ENCODE measurements at regions not wholly inside any gene's neighbourhood (a gene's known extent, or its start where the extent isn't known, plus 50 kb on each side); places are given as distances from the start of the nearest gene placed in this dataset.

- Histone ChIP-seq H3K9me3 (ENCODE audit: control insufficient read depth, low read length) (no peaks in the 10 kb centered on the region), H3K27ac (ENCODE audit: low read depth, low read length, severe bottlenecking) (no peak overlapping the region), H3K4me1 (ENCODE audit: control insufficient read depth, insufficient read depth, low read length, poor library complexity, severe bottlenecking) (no peaks in the 10 kb centered on the region), H3K4me3 (ENCODE audit: extremely low read depth, insufficient read depth, low read length, poor library complexity, severe bottlenecking) (no peak overlapping the region), H3K36me3 (ENCODE audit: control insufficient read depth, insufficient read depth, low read length) (no peaks in the 10 kb centered on the region)
- 78 to 83% methylated on average over 1 of the region's 1 CpG for WGBS, 2 experiments (ENCODE audit: insufficient coverage in 2 of 2)
Observed at GRCh38 chr5:57680686-57681085, 198.1 kb upstream of the ACTBL2 start.

GRCh38 chr5:57677235-57677634 is 194.6 kb upstream of the ACTBL2 start:
- Histone ChIP-seq H3K36me3 (ENCODE audit: control insufficient read depth, insufficient read depth, low read length) (no peaks in the 10 kb centered on the region), H3K27ac (ENCODE audit: low read depth, low read length, severe bottlenecking) (no peak overlapping the region), H3K4me1 (ENCODE audit: control insufficient read depth, insufficient read depth, low read length, poor library complexity, severe bottlenecking) (no peaks in the 10 kb centered on the region), H3K9me3 (ENCODE audit: control insufficient read depth, low read length) (no peaks in the 10 kb centered on the region), H3K4me3 (ENCODE audit: extremely low read depth, insufficient read depth, low read length, poor library complexity, severe bottlenecking) (no peak overlapping the region)

- H3K36me3 ChIP-seq (ENCODE audit: control insufficient read depth, insufficient read depth, low read length), result no peaks in the 10 kb centered on the region
- WGBS, 2 experiments (ENCODE audit: insufficient coverage in 2 of 2), result 72 to 87% methylated on average over 2 to 3 of the region's 3 CpGs
Observed at GRCh38 chr5:57676222-57677098, 193.8 kb upstream of the ACTBL2 start.

GRCh38 chr5:57675236-57675635 is 192.6 kb upstream of the ACTBL2 start:
- Histone ChIP-seq H3K36me3 (ENCODE audit: control insufficient read depth, insufficient read depth, low read length) (no peaks in the 10 kb centered on the region), H3K4me1 (ENCODE audit: control insufficient read depth, insufficient read depth, low read length, poor library complexity, severe bottlenecking) (no peaks in the 10 kb centered on the region), H3K27ac (ENCODE audit: low read depth, low read length, severe bottlenecking) (no peak overlapping the region), H3K9me3 (ENCODE audit: control insufficient read depth, low read length) (no peaks in the 10 kb centered on the region), H3K4me3 (ENCODE audit: extremely low read depth, insufficient read depth, low read length, poor library complexity, severe bottlenecking) (no peak overlapping the region)
- no CpG with 5 or more reads among the region's 1 CpG for WGBS, 2 experiments (ENCODE audit: insufficient coverage in 2 of 2)

More at GRCh38 chr5:57676222-57677098, 193.8 kb upstream of the ACTBL2 start:
- no peaks in the 10 kb centered on the region for H3K4me1 ChIP-seq (ENCODE audit: control insufficient read depth, insufficient read depth, low read length, poor library complexity, severe bottlenecking)
- no peaks in the 10 kb centered on the region for H3K9me3 ChIP-seq (ENCODE audit: control insufficient read depth, low read length)
- H3K4me3 ChIP-seq (ENCODE audit: extremely low read depth, insufficient read depth, low read length, poor library complexity, severe bottlenecking), result no peak overlapping the region
- H3K27ac ChIP-seq (ENCODE audit: low read depth, low read length, severe bottlenecking), result no peak overlapping the region

- H3K9me3 ChIP-seq (ENCODE audit: control insufficient read depth, low read length), result no peaks in the 10 kb centered on the region
- H3K36me3 ChIP-seq (ENCODE audit: control insufficient read depth, insufficient read depth, low read length), result no peaks in the 10 kb centered on the region
- H3K4me3 ChIP-seq (ENCODE audit: extremely low read depth, insufficient read depth, low read length, poor library complexity, severe bottlenecking), result no peak overlapping the region
- H3K27ac ChIP-seq (ENCODE audit: low read depth, low read length, severe bottlenecking), result no peak overlapping the region
- H3K4me1 ChIP-seq (ENCODE audit: control insufficient read depth, insufficient read depth, low read length, poor library complexity, severe bottlenecking), result no peaks in the 10 kb centered on the region
Observed at GRCh38 chr5:57671371-57671770, 188.8 kb upstream of the ACTBL2 start.

DNA sequence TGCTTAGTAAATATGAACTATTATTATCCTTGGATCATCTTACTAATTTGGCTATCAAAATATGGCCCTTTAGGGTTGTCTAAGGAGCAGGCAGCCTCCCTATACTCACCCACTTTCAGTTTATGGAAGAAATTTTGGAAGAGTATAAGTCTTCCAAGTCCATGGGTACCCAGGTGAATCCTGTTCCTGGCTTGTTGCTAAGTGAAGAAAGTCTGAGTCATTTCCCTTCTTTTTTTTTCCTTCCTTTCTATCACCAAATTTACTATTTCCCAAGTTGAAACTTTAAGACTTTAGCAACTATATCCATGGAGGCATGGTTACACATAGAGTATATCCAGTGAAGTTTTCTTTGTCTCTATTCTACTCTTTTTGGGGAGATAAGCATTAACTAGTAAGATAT is 184.0 kb upstream of the ACTBL2 start:
- H3K4me1 ChIP-seq (ENCODE audit: control insufficient read depth, insufficient read depth, low read length, poor library complexity, severe bottlenecking), result no peaks in the 10 kb centered on the region
- H3K9me3 ChIP-seq (ENCODE audit: control insufficient read depth, low read length), result no peaks in the 10 kb centered on the region
- H3K27ac ChIP-seq (ENCODE audit: low read depth, low read length, severe bottlenecking), result no peak overlapping the region
- H3K36me3 ChIP-seq (ENCODE audit: control insufficient read depth, insufficient read depth, low read length), result no peaks in the 10 kb centered on the region
- H3K4me3 ChIP-seq (ENCODE audit: extremely low read depth, insufficient read depth, low read length, poor library complexity, severe bottlenecking), result no peak overlapping the region

DNA sequence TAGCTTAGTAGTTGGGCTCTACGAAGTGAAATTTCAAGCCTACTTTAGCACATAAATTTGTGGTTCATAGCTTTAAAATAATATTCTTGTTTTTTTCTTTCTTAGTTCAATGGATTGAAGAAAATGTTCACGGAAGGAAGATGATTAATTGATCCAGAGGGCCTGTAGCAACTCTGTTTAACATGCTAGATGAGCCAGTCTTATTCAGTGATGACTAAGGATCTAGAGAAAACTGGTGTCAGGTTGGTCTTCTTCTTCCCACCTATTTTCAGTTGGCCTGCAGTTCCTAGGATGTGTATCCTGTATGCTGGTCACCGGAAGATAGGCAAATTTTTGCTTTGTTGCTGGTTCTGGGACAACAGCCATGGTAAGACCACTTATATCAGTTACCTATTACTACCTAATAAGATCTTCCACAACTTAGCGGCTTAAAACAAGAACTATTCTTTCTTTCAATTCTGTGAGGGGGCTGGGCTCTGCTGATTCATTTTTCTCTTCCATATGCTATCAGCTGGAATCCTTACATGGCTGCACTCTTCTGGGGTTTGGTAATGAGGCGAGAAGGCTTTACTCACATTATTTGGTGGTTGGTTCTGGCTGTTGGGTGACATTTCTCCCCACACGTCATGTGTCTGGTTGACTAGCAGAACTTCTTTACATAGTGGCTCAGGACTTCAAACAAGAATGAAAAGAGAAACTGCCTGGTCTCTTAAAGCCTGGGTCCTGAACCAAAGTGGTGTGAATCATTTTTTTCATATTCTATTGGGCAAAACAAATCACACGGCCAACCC is 182.7 kb upstream of the ACTBL2 start:
- Histone ChIP-seq H3K4me3 (ENCODE audit: extremely low read depth, insufficient read depth, low read length, poor library complexity, severe bottlenecking) (no peak overlapping the region), H3K9me3 (ENCODE audit: control insufficient read depth, low read length) (no peaks in the 10 kb centered on the region), H3K36me3 (ENCODE audit: control insufficient read depth, insufficient read depth, low read length) (no peaks in the 10 kb centered on the region), H3K4me1 (ENCODE audit: control insufficient read depth, insufficient read depth, low read length, poor library complexity, severe bottlenecking) (no peaks in the 10 kb centered on the region), H3K27ac (ENCODE audit: low read depth, low read length, severe bottlenecking) (no peak overlapping the region)
- WGBS, 2 experiments (ENCODE audit: insufficient coverage in 2 of 2), result 77 to 95% methylated on average over 2 to 3 of the region's 7 CpGs

DNA sequence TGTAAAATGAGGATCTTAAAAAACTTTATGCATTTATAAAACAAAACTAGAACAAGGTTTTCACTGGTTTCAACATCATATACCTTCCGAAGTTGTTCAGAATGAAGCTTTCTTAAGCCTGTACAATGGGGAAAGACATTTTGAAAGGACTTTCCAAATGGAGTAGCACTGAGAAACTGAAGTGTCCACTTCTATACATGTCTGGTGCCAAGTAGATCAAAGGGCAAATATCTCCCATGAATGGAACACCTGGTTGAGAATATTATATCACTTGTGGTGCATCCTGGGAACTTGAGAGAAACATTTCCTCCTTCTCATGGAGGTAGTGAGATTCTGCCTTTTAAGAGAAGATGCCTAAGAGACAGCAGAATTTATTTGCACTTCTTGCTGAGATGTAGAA is 182.1 kb upstream of the ACTBL2 start:
- no peak overlapping the region for H3K27ac ChIP-seq (ENCODE audit: low read depth, low read length, severe bottlenecking)
- WGBS, 2 experiments (ENCODE audit: insufficient coverage in 2 of 2), result no CpG with 5 or more reads among the region's 1 CpG

GRCh38 chr5:57663466-57663865 is 180.9 kb upstream of the ACTBL2 start:
- Histone ChIP-seq H3K9me3 (ENCODE audit: control insufficient read depth, low read length) (no peaks in the 10 kb centered on the region), H3K27ac (ENCODE audit: low read depth, low read length, severe bottlenecking) (no peak overlapping the region), H3K4me1 (ENCODE audit: control insufficient read depth, insufficient read depth, low read length, poor library complexity, severe bottlenecking) (no peaks in the 10 kb centered on the region), H3K36me3 (ENCODE audit: control insufficient read depth, insufficient read depth, low read length) (no peaks in the 10 kb centered on the region), H3K4me3 (ENCODE audit: extremely low read depth, insufficient read depth, low read length, poor library complexity, severe bottlenecking) (no peak overlapping the region)
- WGBS, 2 experiments (ENCODE audit: insufficient coverage in 2 of 2), result 60% methylated on average over 1 of the region's 2 CpGs; no CpG with 5 or more reads in 1 of the 2 experiments

More for the DNA sequence above, 182.1 kb upstream of the ACTBL2 start:
- H3K4me1 ChIP-seq (ENCODE audit: control insufficient read depth, insufficient read depth, low read length, poor library complexity, severe bottlenecking), result no peaks in the 10 kb centered on the region
- no peaks in the 10 kb centered on the region for H3K9me3 ChIP-seq (ENCODE audit: control insufficient read depth, low read length)
- H3K36me3 ChIP-seq (ENCODE audit: control insufficient read depth, insufficient read depth, low read length), result no peaks in the 10 kb centered on the region
- no peak overlapping the region for H3K4me3 ChIP-seq (ENCODE audit: extremely low read depth, insufficient read depth, low read length, poor library complexity, severe bottlenecking)

DNA sequence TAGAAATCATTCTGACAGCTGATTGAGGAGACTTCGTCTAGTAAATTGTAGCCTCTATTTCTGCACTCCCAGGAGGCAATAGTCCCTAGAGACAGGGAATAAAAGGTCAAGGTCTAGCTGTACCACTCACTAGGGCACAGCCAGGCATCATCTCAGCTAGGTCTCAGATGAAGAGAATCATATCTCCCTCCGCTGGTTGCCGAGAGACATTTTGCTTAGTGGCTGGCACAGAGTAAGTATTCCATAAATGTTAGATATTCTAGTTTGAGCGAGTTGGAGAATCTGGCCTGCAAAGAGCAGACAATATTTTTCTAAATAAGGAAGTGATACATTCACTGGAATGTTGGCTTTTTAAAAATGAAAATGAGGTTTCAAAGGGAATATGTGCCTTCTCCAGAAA is 180.4 kb upstream of the ACTBL2 start:
- Histone ChIP-seq H3K4me1 (ENCODE audit: control insufficient read depth, insufficient read depth, low read length, poor library complexity, severe bottlenecking) (no peaks in the 10 kb centered on the region), H3K9me3 (ENCODE audit: control insufficient read depth, low read length) (no peaks in the 10 kb centered on the region), H3K36me3 (ENCODE audit: control insufficient read depth, insufficient read depth, low read length) (no peaks in the 10 kb centered on the region), H3K4me3 (ENCODE audit: extremely low read depth, insufficient read depth, low read length, poor library complexity, severe bottlenecking) (no peak overlapping the region), H3K27ac (ENCODE audit: low read depth, low read length, severe bottlenecking) (no peak overlapping the region)
- WGBS, 2 experiments (ENCODE audit: insufficient coverage in 2 of 2), result 95 to 100% methylated on average over 2 of the region's 4 CpGs

DNA sequence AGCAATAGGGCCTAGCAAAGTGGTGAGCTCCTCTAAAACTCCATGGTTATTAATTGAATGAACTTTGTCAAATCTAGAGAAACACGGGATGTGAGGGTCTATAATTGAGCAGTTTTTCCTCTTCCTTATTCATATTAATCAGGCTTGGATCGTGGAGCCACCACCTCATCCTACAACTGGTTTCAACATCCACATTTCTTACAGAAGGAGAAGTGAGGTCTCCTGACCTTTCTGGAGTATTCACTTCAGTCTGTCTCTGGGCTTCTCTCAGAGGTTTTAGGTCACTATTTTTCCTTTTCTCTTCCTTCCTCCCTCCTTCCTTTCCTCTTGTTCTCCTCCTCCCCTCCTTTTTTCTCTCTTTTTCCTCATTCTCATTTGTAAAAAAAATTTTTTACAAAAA is 177.3 kb upstream of the ACTBL2 start:
- H3K9me3 ChIP-seq (ENCODE audit: control insufficient read depth, low read length), result no peaks in the 10 kb centered on the region
- H3K27ac ChIP-seq (ENCODE audit: low read depth, low read length, severe bottlenecking), result no peak overlapping the region
- WGBS, 2 experiments (ENCODE audit: insufficient coverage in 2 of 2), result 71 to 100% methylated on average over 1 of the region's 2 CpGs
- no peaks in the 10 kb centered on the region for H3K36me3 ChIP-seq (ENCODE audit: control insufficient read depth, insufficient read depth, low read length)
- H3K4me1 ChIP-seq (ENCODE audit: control insufficient read depth, insufficient read depth, low read length, poor library complexity, severe bottlenecking), result no peaks in the 10 kb centered on the region
- H3K4me3 ChIP-seq (ENCODE audit: extremely low read depth, insufficient read depth, low read length, poor library complexity, severe bottlenecking), result no peak overlapping the region

All from mesodermal cell (in vitro differentiated cells).